Fibroblast of lung (primary cell): ENCODE measurements at regions not wholly inside any gene's neighbourhood (a gene's known extent, or its start where the extent isn't known, plus 50 kb on each side); places are given as distances from the start of the nearest gene placed in this dataset.

Experiments used
- EZH2 ChIP-seq: IDR thresholded peaks from 2 replicates; pipeline ENCODE4 v1.5.1; 2012; ENCODE audit warnings: low read length, control low read depth, mild to moderate bottlenecking; ENCODE audit errors: missing control alignments
- TF ChIP-seq, protein P1 (sequence below), 2 donors: IDR thresholded peaks in 1 of 2; conservative IDR thresholded peaks in 1 of 2; 1 replicate in 1 of 2; 2 replicates in 1 of 2; pipeline ENCODE4 v1.5.1; 2011 to 2012; ENCODE audit warnings: low read length in 2 of 2, control low read depth in 1 of 2, inconsistent platforms in 1 of 2, low read depth in 1 of 2, mild to moderate bottlenecking in 1 of 2

- TF ChIP-seq, protein P1, sequence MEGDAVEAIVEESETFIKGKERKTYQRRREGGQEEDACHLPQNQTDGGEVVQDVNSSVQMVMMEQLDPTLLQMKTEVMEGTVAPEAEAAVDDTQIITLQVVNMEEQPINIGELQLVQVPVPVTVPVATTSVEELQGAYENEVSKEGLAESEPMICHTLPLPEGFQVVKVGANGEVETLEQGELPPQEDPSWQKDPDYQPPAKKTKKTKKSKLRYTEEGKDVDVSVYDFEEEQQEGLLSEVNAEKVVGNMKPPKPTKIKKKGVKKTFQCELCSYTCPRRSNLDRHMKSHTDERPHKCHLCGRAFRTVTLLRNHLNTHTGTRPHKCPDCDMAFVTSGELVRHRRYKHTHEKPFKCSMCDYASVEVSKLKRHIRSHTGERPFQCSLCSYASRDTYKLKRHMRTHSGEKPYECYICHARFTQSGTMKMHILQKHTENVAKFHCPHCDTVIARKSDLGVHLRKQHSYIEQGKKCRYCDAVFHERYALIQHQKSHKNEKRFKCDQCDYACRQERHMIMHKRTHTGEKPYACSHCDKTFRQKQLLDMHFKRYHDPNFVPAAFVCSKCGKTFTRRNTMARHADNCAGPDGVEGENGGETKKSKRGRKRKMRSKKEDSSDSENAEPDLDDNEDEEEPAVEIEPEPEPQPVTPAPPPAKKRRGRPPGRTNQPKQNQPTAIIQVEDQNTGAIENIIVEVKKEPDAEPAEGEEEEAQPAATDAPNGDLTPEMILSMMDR (conservative IDR thresholded peaks at IDR 0.05 in 1 of 2, IDR thresholded peaks at IDR 0.05 in 1 of 2; ENCODE audit: low read depth in 1 of 2, low read length in 2 of 2): no peak
- TF ChIP-seq EZH2: no peak
These were observed 218.2 kb upstream of the NR5A2 start for GRCh38 chr1:199809311-199809710.
